HG03064 (cell line): ENCODE measurements at regions not wholly inside any gene's neighbourhood (a gene's known extent, or its start where the extent isn't known, plus 50 kb on each side); places are given as distances from the start of the nearest gene placed in this dataset.
"Not testable (repeated sequence)": the region's sequence is repeated elsewhere in the genome, so short reads cannot be mapped to it uniquely, and the experiment has no call there.

Source experiments
- ATAC-seq: cut with Tn5 transposase; IDR thresholded peaks from one replicate; pipeline ENCODE4 v1.9.1; 2021; ENCODE audit warnings: low read depth; ENCODE audit not compliant: unreplicated experiment

GRCh38 chr7:68399991-68400590 is 1198.2 kb upstream of the AUTS2 start:
- ATAC-seq = no peak

DNA sequence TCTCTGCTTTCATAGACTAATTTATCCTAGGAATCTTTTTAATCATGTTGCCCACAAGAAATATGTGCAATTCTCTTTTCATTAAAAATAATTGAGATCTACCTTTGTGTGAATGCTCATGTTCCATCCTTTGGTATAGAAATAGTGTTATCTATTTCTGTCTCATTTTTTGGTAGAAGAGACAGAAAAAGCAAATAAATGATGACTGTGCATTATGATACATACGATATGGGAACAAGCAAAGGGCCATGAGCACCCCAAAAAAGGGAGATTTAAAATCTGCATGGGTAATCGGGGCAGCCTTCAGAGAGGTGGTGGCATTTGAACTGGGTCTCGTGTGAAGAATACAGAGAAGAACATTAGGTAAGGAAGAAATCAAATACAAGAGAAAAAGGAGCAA is 1197.5 kb upstream of the AUTS2 start:
- ATAC-seq = no peak

GRCh38 chr7:68401313-68401712 is 1197.0 kb upstream of the AUTS2 start:
- ATAC-seq = no peak

DNA sequence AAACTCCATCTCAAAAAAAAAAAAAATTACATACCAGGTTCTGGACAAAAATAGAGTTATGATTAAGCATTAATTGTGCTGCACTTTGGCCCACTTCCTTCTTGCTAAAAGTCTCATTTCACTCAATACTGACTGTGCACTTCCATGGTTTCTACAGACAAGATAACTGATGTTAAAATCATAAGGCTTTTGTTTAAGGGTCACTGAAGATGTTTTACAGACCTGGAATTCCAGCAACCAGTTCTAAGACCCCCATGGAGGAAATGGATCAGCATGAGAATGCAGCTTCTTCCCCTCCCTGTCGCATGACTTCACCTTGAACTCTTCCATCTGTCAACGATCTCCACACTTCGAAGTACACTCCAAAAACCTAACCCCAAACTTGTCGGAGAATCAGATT is 1191.8 kb upstream of the AUTS2 start:
- ATAC-seq = no peak

DNA sequence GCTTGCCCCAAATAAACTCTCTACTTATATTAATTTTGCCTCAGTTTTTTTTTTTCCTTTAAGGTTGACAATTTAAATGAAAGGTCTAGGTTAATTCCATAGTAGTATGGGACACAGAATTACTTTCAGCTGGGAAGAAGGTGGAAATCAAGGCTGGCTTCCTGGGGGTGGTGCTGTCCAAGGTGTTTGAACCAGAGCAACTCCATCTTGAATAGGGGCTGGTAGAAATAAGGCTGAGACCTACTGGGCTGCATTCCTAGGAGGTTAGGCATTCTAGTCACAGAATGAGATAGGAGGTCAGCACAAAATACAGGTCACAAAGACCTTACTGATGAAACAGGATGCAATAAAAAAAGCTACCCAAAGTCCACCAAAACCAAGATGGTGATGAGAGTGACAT is 1190.8 kb upstream of the AUTS2 start:
- no peak for ATAC-seq

- ATAC-seq = no peak
Observed at GRCh38 chr7:68408873-68409272, 1189.4 kb upstream of the AUTS2 start.

GRCh38 chr7:68409851-68410250 is 1188.4 kb upstream of the AUTS2 start:
- no peak for ATAC-seq

DNA sequence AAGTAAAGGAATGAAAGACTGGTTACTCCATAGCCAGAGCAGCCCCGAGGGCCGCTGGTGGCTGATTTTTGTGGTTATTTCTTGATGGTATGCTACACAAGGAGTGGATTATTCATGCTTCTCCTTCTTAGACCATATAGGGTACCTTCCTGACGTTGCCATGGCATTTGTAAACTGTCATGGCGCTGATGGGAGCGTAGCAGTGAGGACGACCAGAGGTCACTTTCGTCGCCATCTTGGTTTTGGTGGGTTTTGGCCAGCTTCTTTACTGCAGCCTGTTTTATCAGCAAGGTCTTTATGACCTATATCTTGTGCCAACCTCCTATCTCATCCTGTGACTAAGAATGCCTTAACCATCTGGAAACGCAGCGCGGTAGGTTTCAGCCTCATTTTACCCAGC is 1187.6 kb upstream of the AUTS2 start:
- not testable (repeated sequence) for ATAC-seq

DNA sequence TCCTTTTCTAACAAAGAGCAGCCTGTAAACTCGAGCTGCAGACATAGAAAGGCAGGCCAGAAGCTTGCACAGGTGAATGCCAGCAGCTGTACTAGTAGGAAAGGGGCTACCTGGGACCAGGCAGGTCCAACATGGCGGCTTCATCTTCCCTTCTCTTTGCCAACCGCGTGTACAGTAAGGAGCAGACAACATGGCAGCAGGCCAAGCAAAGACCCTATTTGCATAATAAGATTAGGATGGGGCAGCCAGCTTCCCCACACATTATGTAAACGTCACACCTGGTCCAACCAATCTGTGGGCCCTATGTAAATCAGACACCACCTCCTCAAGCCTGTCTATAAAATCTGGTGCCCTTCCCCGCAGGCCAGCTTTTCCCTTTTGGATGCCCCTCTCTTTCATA is 1186.5 kb upstream of the AUTS2 start:
- no peak for ATAC-seq

DNA sequence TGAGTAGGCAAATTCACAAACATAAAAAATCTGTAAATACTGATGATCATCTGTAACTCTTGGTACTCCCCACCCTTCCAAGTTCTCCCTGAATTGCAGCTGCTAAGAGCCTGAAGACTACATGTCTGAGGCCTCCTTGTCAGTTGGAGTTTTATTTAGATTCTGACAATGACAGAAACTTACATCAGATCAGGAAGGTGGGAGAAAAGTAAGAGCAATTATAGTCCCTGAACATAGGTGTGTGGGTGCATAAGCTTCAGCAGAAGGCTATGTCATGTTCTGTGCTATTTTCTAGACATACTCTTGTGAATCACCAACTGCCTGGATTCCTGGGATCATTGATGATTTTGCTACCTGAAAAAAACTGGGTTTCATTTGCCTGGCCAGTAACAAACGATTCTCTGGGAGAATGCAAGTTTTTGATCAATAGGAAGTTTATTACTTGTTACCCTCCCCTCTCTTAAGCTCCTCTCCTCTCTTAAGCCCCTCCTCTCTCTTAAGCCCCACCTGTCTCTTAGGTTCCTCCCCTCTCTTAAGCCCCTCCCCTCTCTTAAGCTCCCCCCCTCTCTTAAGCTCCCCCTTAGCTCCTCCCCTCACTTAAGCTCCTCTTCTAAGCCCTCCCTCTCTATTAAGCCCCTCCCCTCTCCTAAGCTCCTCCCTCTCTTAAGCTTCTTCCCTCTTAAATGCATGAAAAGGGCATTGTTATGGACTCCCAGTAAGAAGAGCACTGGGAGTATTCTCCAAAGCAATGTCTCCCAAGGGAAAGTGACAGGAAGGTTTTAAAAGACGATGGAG is 1183.4 kb upstream of the AUTS2 start:
- no peak for ATAC-seq

- ATAC-seq = no peak
Observed at GRCh38 chr7:68417002-68417401, 1181.3 kb upstream of the AUTS2 start.

DNA sequence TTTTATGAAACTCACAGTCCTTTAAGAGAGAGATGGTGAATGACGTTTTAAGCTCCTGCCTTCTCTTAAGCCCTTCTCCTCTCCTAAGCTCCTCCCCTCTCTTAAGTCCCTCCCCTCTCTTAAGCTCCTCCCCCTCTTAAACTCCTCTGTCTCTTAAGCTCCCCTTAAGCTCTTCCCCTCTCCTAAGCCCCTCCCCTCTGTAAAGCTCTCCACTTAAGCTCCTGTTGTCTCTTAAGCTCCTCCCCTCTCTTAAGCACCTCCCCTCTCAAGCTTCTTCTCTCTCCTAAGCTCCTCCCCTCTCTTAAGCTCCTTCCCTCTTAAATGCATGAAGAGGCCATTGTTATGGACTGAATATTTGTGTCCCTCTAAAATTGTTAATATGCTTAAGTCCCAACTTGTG is 1180.6 kb upstream of the AUTS2 start:
- no peak for ATAC-seq

DNA sequence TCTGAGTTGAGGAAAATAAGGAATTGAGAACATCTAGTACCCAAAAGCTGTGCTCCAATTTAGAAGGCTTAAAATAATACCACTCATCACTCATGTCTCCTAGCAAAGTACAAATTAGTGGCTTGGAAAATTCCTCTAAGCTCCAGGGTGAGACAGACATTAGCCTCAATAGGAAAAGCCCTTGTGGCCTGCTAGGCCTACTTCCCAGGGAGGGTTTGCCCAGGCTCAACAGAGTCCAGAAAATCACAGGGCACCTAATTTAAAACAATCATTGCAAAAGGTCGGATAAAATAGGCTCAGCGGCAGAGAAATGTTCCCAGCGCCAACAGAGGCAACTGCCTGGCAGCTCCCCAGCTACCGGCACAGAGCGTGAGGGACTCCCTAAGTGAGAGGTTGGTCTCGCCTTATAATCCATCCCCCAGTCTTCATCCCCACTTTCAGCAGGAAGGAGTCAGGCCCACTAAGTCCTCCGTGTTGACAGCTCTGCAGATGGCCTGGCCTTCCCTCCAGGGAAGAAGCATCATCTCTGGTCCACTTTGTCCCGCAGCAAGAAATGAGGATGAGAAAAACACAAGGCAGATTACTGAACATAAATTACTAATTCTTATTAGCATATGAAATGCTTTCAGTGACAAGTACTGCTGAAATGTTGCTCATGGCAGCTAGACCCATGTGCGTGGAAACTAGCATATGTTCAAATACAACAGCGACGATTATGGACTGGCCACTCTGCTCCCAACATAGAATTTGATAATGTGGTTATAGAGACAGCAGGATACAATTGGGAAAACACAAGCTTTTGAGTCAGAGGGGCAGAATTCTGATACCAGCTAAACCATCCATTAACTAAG is 1177.7 kb upstream of the AUTS2 start:
- no peak for ATAC-seq

DNA sequence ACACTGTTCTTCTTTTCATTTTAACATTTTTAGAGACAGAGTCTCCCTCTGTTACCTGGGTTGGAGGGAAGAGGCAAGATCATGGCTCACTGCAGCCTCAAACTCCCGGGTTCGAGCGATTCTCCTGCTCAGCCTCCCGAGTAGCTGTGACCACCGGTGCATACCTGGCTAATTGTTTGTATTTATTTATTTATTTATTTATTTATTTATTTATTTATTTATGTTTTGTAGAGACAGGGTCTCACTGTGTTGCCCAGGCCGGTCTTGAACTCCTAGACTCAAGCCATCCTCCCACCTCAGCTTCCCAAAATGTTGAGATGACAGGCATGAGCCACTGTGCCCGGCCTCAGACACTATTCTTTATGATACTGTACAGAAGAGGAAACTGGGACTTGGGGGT is 1176.6 kb upstream of the AUTS2 start:
- no peak for ATAC-seq

GRCh38 chr7:68422281-68422680 is 1176.0 kb upstream of the AUTS2 start:
- no peak for ATAC-seq

DNA sequence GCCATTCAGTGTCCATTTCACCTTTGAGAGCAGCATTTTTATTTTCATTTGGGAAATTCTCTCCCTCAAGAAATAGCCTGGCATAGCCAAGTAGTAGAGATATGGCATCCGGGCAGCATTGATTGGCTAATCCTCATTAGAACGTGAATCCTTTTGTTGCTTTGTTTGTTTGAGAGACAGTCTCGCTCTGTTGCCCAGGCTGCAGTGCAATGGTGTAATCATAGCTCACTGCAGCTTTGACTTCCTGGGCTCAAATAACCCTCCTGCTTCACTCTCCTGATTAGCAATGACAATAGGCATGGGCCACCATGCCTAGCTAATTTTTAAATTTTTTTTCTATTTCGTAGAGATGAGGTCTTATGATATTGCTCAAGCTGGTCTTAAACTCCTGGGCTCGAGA is 1174.9 kb upstream of the AUTS2 start:
- ATAC-seq = no peak

DNA sequence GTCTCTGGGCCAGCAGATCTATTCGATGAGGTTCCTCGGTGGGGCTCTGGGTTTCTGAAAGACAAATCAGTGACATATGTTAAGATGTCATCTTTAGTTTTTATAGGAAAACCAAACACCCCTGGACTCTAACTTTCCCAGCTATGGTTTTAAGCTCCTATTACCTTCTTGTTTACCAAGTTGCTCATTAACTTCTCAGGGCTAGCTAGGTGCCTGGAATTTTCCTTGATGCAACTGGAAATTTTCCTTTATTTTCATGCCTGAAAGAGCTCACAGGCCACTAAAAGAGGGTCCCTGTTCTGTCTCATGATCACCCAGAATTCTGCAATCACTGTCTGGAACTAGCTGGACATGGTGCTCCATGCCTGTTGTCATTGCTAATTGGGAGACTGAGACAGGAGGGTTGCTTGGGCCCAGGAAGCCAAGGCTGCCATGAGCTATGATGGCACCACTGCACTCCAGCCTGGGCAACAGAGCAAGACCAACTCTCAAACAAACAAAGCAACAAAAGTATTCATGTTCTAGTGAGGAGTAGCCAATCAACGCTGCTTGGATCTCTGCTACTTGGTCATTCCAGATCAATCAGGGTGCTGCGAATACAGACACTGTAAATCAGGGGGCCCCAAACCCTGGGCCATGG is 1173.5 kb upstream of the AUTS2 start:
- no peak for ATAC-seq

DNA sequence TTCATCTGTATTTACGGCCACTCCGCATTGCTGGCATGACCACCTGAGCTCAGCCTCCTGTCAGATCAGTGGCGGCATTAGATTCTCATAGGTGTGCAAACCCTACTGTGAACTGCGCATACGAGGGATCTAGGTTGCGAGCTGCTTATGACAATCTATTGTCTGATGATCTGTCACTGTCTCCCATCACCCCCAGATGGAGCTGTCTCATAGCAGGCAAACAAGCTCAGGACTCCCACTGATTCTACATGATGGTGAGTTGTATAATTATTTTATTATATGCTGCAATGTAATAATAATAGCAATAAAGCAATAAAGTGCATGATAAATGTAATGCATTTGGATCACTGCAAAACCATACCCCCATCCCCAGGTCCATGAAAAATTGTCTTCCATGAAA is 1172.9 kb upstream of the AUTS2 start:
- ATAC-seq = no peak

GRCh38 chr7:68429411-68430117 is 1168.7 kb upstream of the AUTS2 start:
- no peak for ATAC-seq

- ATAC-seq = no peak
Observed at GRCh38 chr7:68432585-68432984, 1165.7 kb upstream of the AUTS2 start.
